ENCODE measurements at regions not wholly inside any gene's neighbourhood (a gene's known extent, or its start where the extent isn't known, plus 50 kb on each side); places are given as distances from the start of the nearest gene placed in this dataset.

DNA sequence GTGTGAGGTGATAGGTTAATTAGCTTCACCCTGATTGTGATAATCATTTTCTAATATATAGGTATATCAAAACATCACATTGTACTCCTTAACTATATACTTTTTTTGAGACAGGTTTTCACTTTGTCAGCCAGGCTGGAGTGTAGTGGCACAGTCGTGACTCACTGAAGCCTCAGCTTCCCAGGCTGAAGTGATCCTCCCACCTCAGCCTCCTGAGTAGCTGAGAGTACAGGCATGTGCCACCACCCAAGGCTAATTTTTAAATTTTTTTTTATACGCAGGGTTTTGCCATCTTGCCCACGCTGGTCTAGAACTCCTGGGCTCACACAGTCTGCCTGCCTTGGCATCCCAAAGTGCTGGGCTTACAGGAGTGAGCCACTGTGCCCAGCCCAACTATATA, 455.3 kb upstream of the MAF start:
- no peaks in the 10 kb centered on the region for H3K27me3 ChIP-seq (ENCODE audit: control insufficient read depth, low read length)
- no peaks in the 10 kb centered on the region for H3K79me2 ChIP-seq (ENCODE audit: control insufficient read depth, low read length)
- H3K36me3 ChIP-seq (ENCODE audit: control insufficient read depth, low read length) = no peaks in the 10 kb centered on the region
- H3K9me2 ChIP-seq (replicated peaks; ENCODE audit: control insufficient read depth, low read length) = no peaks in the 10 kb centered on the region
- H3K9me3 ChIP-seq (ENCODE audit: control insufficient read depth, insufficient read depth, low read length) = no peaks in the 10 kb centered on the region
- no peak overlapping the region for H3K4me2 ChIP-seq (ENCODE audit: low read length)
- TF ChIP-seq EZH2phosphoT487 (IDR thresholded peaks at IDR 0.05; ENCODE audit: borderline replicate concordance, low read length) = no peak
- TF ChIP-seq, protein P1, sequence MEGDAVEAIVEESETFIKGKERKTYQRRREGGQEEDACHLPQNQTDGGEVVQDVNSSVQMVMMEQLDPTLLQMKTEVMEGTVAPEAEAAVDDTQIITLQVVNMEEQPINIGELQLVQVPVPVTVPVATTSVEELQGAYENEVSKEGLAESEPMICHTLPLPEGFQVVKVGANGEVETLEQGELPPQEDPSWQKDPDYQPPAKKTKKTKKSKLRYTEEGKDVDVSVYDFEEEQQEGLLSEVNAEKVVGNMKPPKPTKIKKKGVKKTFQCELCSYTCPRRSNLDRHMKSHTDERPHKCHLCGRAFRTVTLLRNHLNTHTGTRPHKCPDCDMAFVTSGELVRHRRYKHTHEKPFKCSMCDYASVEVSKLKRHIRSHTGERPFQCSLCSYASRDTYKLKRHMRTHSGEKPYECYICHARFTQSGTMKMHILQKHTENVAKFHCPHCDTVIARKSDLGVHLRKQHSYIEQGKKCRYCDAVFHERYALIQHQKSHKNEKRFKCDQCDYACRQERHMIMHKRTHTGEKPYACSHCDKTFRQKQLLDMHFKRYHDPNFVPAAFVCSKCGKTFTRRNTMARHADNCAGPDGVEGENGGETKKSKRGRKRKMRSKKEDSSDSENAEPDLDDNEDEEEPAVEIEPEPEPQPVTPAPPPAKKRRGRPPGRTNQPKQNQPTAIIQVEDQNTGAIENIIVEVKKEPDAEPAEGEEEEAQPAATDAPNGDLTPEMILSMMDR (IDR thresholded peaks at IDR 0.05; ENCODE audit: low read depth, low read length, poor library complexity, severe bottlenecking) = no peak
- H3K4me1 ChIP-seq (ENCODE audit: control insufficient read depth, low read length) = no peaks in the 10 kb centered on the region
- no peak overlapping the region for H3K4me3 ChIP-seq (ENCODE audit: low read length)
- no peak overlapping the region for H3K27ac ChIP-seq (ENCODE audit: low read depth, low read length)
- H3F3A ChIP-seq (ENCODE audit: control insufficient read depth, insufficient read depth) = no peaks in the 10 kb centered on the region
- no peaks in the 10 kb centered on the region for H4K20me1 ChIP-seq (ENCODE audit: control insufficient read depth, insufficient read depth, low read depth, low read length)

GRCh38 chr16:80054647-80055046, 454.1 kb upstream of the MAF start:
- Histone ChIP-seq H3K4me1 (ENCODE audit: control insufficient read depth, low read length) (no peaks in the 10 kb centered on the region), H3K9me2 (replicated peaks; ENCODE audit: control insufficient read depth, low read length) (no peaks in the 10 kb centered on the region), H3K4me2 (ENCODE audit: low read length) (no peak overlapping the region), H3K79me2 (ENCODE audit: control insufficient read depth, low read length) (no peaks in the 10 kb centered on the region), H3K27me3 (ENCODE audit: control insufficient read depth, low read length) (no peaks in the 10 kb centered on the region), H3F3A (ENCODE audit: control insufficient read depth, insufficient read depth) (no peaks in the 10 kb centered on the region), H3K27ac (ENCODE audit: low read depth, low read length) (no peak overlapping the region), H3K4me3 (ENCODE audit: low read length) (no peak overlapping the region), H4K20me1 (ENCODE audit: control insufficient read depth, insufficient read depth, low read depth, low read length) (no peaks in the 10 kb centered on the region), H3K36me3 (ENCODE audit: control insufficient read depth, low read length) (no peaks in the 10 kb centered on the region), H3K9me3 (ENCODE audit: control insufficient read depth, insufficient read depth, low read length) (no peaks in the 10 kb centered on the region)
- TF ChIP-seq EZH2phosphoT487 (IDR thresholded peaks at IDR 0.05; ENCODE audit: borderline replicate concordance, low read length) = no peak
- TF ChIP-seq, protein P1 (IDR thresholded peaks at IDR 0.05; ENCODE audit: low read depth, low read length, poor library complexity, severe bottlenecking) = no peak

DNA sequence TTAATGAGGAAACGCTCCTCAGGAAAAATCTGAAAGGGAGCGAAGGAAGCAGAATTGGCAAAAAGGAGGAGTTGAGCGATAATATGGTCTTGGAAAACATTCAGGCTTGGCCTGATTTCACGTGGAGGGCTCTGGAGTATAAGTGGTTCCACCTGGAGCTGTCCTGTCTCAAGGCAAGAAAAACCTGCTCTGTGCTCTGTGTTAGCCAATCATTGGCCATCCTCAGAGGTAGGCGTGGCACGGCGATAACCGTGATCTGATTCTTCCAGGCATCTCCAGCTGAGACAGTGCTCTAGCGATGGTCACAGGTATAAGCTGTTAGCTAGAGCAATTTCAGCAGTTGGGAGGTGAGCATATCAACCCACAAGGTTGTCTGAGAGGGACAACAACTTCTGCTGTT, 450.5 kb upstream of the MAF start:
- Histone ChIP-seq H3K4me1 (ENCODE audit: control insufficient read depth, low read length) (no peaks in the 10 kb centered on the region), H3K4me2 (ENCODE audit: low read length) (no peak overlapping the region), H3K79me2 (ENCODE audit: control insufficient read depth, low read length) (no peaks in the 10 kb centered on the region), H3K9me2 (replicated peaks; ENCODE audit: control insufficient read depth, low read length) (no peaks in the 10 kb centered on the region), H3K27ac (ENCODE audit: low read depth, low read length) (no peak overlapping the region), H3K4me3 (ENCODE audit: low read length) (no peak overlapping the region), H3K27me3 (ENCODE audit: control insufficient read depth, low read length) (no peaks in the 10 kb centered on the region), H4K20me1 (ENCODE audit: control insufficient read depth, insufficient read depth, low read depth, low read length) (no peaks in the 10 kb centered on the region), H3F3A (ENCODE audit: control insufficient read depth, insufficient read depth) (no peaks in the 10 kb centered on the region), H3K9me3 (ENCODE audit: control insufficient read depth, insufficient read depth, low read length) (no peaks in the 10 kb centered on the region), H3K36me3 (ENCODE audit: control insufficient read depth, low read length) (no peaks in the 10 kb centered on the region)
- TF ChIP-seq, protein P1 (IDR thresholded peaks at IDR 0.05; ENCODE audit: low read depth, low read length, poor library complexity, severe bottlenecking) = no peak
- TF ChIP-seq EZH2phosphoT487 (IDR thresholded peaks at IDR 0.05; ENCODE audit: borderline replicate concordance, low read length) = no peak

DNA sequence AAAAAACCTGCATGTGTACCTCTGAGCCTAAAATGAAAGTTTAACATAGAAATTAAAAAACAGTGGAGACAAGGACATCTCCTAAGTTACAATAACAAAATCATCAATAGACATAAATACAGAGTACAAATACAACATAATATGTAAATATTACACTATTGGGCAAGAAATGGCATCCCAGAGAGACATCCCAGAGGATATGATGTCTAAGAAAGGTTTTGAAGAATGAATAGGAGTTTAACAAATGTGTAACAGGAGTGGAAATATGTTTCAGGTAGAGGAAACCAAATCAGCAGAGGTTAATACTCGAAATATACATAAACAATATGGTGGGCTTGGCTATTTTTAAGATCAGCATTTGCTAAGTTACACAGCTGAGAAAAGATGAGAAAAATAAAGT, 447.7 kb upstream of the MAF start:
- Histone ChIP-seq H3K4me3 (ENCODE audit: low read length) (no peak overlapping the region), H3F3A (ENCODE audit: control insufficient read depth, insufficient read depth) (no peaks in the 10 kb centered on the region), H3K79me2 (ENCODE audit: control insufficient read depth, low read length) (no peaks in the 10 kb centered on the region), H3K9me2 (replicated peaks; ENCODE audit: control insufficient read depth, low read length) (no peaks in the 10 kb centered on the region), H4K20me1 (ENCODE audit: control insufficient read depth, insufficient read depth, low read depth, low read length) (no peaks in the 10 kb centered on the region), H3K27ac (ENCODE audit: low read depth, low read length) (no peak overlapping the region), H3K4me1 (ENCODE audit: control insufficient read depth, low read length) (no peaks in the 10 kb centered on the region), H3K27me3 (ENCODE audit: control insufficient read depth, low read length) (no peaks in the 10 kb centered on the region), H3K36me3 (ENCODE audit: control insufficient read depth, low read length) (no peaks in the 10 kb centered on the region), H3K9me3 (ENCODE audit: control insufficient read depth, insufficient read depth, low read length) (no peaks in the 10 kb centered on the region), H3K4me2 (ENCODE audit: low read length) (no peak overlapping the region)
- TF ChIP-seq, protein P1 (IDR thresholded peaks at IDR 0.05; ENCODE audit: low read depth, low read length, poor library complexity, severe bottlenecking) = no peak
- TF ChIP-seq EZH2phosphoT487 (IDR thresholded peaks at IDR 0.05; ENCODE audit: borderline replicate concordance, low read length) = no peak

Data from DOHH2 (cell line).